Thymus (tissue), 11 donors: ENCODE measurements at regions not wholly inside any gene's neighbourhood (a gene's known extent, or its start where the extent isn't known, plus 50 kb on each side); places are given as distances from the start of the nearest gene placed in this dataset.

Source experiments
- DNase-seq, 9 donors: peaks; one replicate each; pipeline ENCODE4 v3.0.0-alpha.2; 2013; ENCODE audit warnings: low spot score in 9 of 9, low read depth in 6 of 9, missing footprints in 1 of 9
- H3K27ac ChIP-seq, 2 donors: one replicate each; pipeline ENCODE4 v1.5.1; 2013; ENCODE audit warnings: control low read depth in 1 of 2, low read depth in 1 of 2, low read length in 1 of 2, mild to moderate bottlenecking in 1 of 2, moderate library complexity in 1 of 2
- H3K27me3 ChIP-seq, 2 donors: one replicate each; pipeline ENCODE4 v1.5.1; 2013; ENCODE audit warnings: low read length in 1 of 2; ENCODE audit not compliant: control insufficient read depth in 2 of 2, insufficient read depth in 1 of 2
- H3K36me3 ChIP-seq, 2 donors: one replicate each; pipeline ENCODE4 v1.5.1; 2013; ENCODE audit warnings: low read length in 1 of 2, mild to moderate bottlenecking in 1 of 2, moderate library complexity in 1 of 2; ENCODE audit not compliant: control insufficient read depth in 2 of 2, insufficient read depth in 2 of 2
- H3K4me1 ChIP-seq, 2 donors: one replicate each; pipeline ENCODE4 v1.5.1; 2013; ENCODE audit warnings: low read length in 2 of 2; ENCODE audit not compliant: control insufficient read depth in 2 of 2, insufficient read depth in 2 of 2
- H3K4me3 ChIP-seq, 2 donors: one replicate each; pipeline ENCODE4 v1.5.1; 2013; ENCODE audit warnings: low read length in 2 of 2, control low read depth in 1 of 2, mild to moderate bottlenecking in 1 of 2
- H3K9me3 ChIP-seq, 2 donors: one replicate each; pipeline ENCODE4 v1.5.1; 2013; ENCODE audit warnings: low read length in 1 of 2, mild to moderate bottlenecking in 1 of 2; ENCODE audit not compliant: control insufficient read depth in 2 of 2, insufficient read depth in 1 of 2
- WGBS: extraction: QIAGEN DNeasy Blood & Tissue Kit; methylation state at CpG from one replicate; pipeline ENCODE4 v1.1.7; 2013; 5-methylcytosine and 5-hydroxymethylcytosine counted together
- donor health status: healthy.

- H3K27ac ChIP-seq: no peak overlapping the region
Measured at GRCh38 chr14:39807271-39807670, 375.0 kb upstream of the FBXO33 start.

GRCh38 chr14:39784461-39784860, 352.2 kb upstream of the FBXO33 start:
- H3K4me3 ChIP-seq: no peak overlapping the region
- DNase-seq: no peak
- H3K27ac ChIP-seq: no peak overlapping the region
- peaks cover 0 to 6% of the 10 kb centered on the region in 2 donors for H3K9me3 ChIP-seq
- H3K27me3 ChIP-seq: no peaks in the 10 kb centered on the region
- H3K36me3 ChIP-seq: no peaks in the 10 kb centered on the region
- no peaks in the 10 kb centered on the region for H3K4me1 ChIP-seq
- WGBS: 81% methylated on average over 1 of the region's 1 CpG

More at GRCh38 chr14:39807271-39807670, 375.0 kb upstream of the FBXO33 start:
- Histone ChIP-seq H3K27me3 (no peaks in the 10 kb centered on the region), H3K36me3 (no peaks in the 10 kb centered on the region), H3K9me3 (no peaks in the 10 kb centered on the region), H3K4me3 (no peak overlapping the region), H3K4me1 (no peaks in the 10 kb centered on the region)
- WGBS: 90% methylated on average over 3 of the region's 3 CpGs
- no peak for DNase-seq

- H3K9me3 ChIP-seq: peaks cover 0 to 6% of the 10 kb centered on the region in 2 donors
- H3K4me3 ChIP-seq: no peak overlapping the region
- H3K4me1 ChIP-seq: no peaks in the 10 kb centered on the region
- WGBS: 94% methylated on average over 5 of the region's 5 CpGs
- no peak overlapping the region for H3K27ac ChIP-seq
- no peaks in the 10 kb centered on the region for H3K27me3 ChIP-seq
- H3K36me3 ChIP-seq: no peaks in the 10 kb centered on the region
- no peak for DNase-seq
Measured at GRCh38 chr14:39781466-39781865, 349.2 kb upstream of the FBXO33 start.

GRCh38 chr14:39773387-39774126, 341.3 kb upstream of the FBXO33 start:
- DNase-seq: no peak
- H3K9me3 ChIP-seq: no peaks in the 10 kb centered on the region
- H3K27me3 ChIP-seq: no peaks in the 10 kb centered on the region
- no peaks in the 10 kb centered on the region for H3K4me1 ChIP-seq
- no peak overlapping the region for H3K27ac ChIP-seq
- WGBS: 96% methylated on average over 2 of the region's 2 CpGs
- no peak overlapping the region for H3K4me3 ChIP-seq
- H3K36me3 ChIP-seq: no peaks in the 10 kb centered on the region

GRCh38 chr14:39772627-39773026, 340.4 kb upstream of the FBXO33 start:
- Histone ChIP-seq H3K4me3 (no peak overlapping the region), H3K27ac (no peak overlapping the region), H3K27me3 (no peaks in the 10 kb centered on the region), H3K4me1 (no peaks in the 10 kb centered on the region), H3K36me3 (no peaks in the 10 kb centered on the region), H3K9me3 (no peaks in the 10 kb centered on the region)
- WGBS: 53% methylated on average over 1 of the region's 1 CpG
- no peak for DNase-seq

- no peaks in the 10 kb centered on the region for H3K9me3 ChIP-seq
- 95% methylated on average over 1 of the region's 1 CpG for WGBS
- H3K4me1 ChIP-seq: no peaks in the 10 kb centered on the region
- no peak for DNase-seq
- no peak overlapping the region for H3K27ac ChIP-seq
- H3K27me3 ChIP-seq: no peaks in the 10 kb centered on the region
- H3K4me3 ChIP-seq: no peak overlapping the region
- H3K36me3 ChIP-seq: no peaks in the 10 kb centered on the region
Measured at GRCh38 chr14:39768589-39768988, 336.4 kb upstream of the FBXO33 start.

GRCh38 chr14:39766397-39767000, 334.3 kb upstream of the FBXO33 start:
- no peak overlapping the region for H3K4me3 ChIP-seq
- H3K9me3 ChIP-seq: no peaks in the 10 kb centered on the region
- WGBS: 81% methylated on average over 7 of the region's 7 CpGs

GRCh38 chr14:39765676-39766075, 333.4 kb upstream of the FBXO33 start:
- Histone ChIP-seq H3K4me1 (no peaks in the 10 kb centered on the region), H3K27me3 (no peaks in the 10 kb centered on the region), H3K27ac (no peak overlapping the region), H3K4me3 (no peak overlapping the region), H3K9me3 (no peaks in the 10 kb centered on the region), H3K36me3 (no peaks in the 10 kb centered on the region)
- no peak for DNase-seq
- WGBS: 84% methylated on average over 2 of the region's 2 CpGs

More at GRCh38 chr14:39766397-39767000, 334.3 kb upstream of the FBXO33 start:
- Histone ChIP-seq H3K36me3 (no peaks in the 10 kb centered on the region), H3K27me3 (no peaks in the 10 kb centered on the region), H3K4me1 (no peaks in the 10 kb centered on the region), H3K27ac (no peak overlapping the region)
- DNase-seq: no peak

GRCh38 chr14:39763402-39763890, 331.2 kb upstream of the FBXO33 start:
- H3K36me3 ChIP-seq: no peaks in the 10 kb centered on the region
- H3K27ac ChIP-seq: no peak overlapping the region
- H3K27me3 ChIP-seq: no peaks in the 10 kb centered on the region
- H3K9me3 ChIP-seq: no peaks in the 10 kb centered on the region
- DNase-seq: no peak
- no peaks in the 10 kb centered on the region for H3K4me1 ChIP-seq
- no peak overlapping the region for H3K4me3 ChIP-seq
- 99% methylated on average over 1 of the region's 1 CpG for WGBS
